GM20000 (cell line): ENCODE measurements at regions not wholly inside any gene's neighbourhood (a gene's known extent, or its start where the extent isn't known, plus 50 kb on each side); places are given as distances from the start of the nearest gene placed in this dataset.

Experiments used
- DNase-seq: peaks from one replicate; pipeline ENCODE4 v3.0.0; 2012; ENCODE audit warnings: low spot score
- TF ChIP-seq, protein P1 (sequence below): IDR thresholded peaks from 2 replicates; pipeline ENCODE4 v1.5.1; 2012; ENCODE audit warnings: mild to moderate bottlenecking, control low read depth; ENCODE audit errors: extremely low read depth, missing control alignments

DNA sequence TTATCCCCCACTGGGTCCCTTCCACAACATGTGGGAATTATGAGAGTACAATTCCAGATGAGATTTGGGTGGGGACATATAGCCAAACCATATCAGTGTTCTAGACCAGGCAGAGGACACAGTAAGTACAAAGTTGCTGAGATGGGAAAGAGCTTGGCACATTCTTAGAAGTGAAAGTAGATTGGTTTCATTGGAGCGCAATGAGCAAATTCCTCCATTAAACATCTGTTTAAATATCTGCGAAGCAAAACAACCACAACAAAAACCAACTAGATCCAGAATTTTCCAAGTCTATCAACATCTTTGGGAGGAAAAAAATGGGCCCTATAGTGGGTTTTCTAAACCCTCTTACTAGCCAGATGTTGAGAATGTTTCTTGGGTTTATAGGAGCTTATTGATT lies 80.0 kb upstream of the STEAP1B start:
- DNase-seq: no peak
- TF ChIP-seq, protein P1, sequence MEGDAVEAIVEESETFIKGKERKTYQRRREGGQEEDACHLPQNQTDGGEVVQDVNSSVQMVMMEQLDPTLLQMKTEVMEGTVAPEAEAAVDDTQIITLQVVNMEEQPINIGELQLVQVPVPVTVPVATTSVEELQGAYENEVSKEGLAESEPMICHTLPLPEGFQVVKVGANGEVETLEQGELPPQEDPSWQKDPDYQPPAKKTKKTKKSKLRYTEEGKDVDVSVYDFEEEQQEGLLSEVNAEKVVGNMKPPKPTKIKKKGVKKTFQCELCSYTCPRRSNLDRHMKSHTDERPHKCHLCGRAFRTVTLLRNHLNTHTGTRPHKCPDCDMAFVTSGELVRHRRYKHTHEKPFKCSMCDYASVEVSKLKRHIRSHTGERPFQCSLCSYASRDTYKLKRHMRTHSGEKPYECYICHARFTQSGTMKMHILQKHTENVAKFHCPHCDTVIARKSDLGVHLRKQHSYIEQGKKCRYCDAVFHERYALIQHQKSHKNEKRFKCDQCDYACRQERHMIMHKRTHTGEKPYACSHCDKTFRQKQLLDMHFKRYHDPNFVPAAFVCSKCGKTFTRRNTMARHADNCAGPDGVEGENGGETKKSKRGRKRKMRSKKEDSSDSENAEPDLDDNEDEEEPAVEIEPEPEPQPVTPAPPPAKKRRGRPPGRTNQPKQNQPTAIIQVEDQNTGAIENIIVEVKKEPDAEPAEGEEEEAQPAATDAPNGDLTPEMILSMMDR: no peak

DNA sequence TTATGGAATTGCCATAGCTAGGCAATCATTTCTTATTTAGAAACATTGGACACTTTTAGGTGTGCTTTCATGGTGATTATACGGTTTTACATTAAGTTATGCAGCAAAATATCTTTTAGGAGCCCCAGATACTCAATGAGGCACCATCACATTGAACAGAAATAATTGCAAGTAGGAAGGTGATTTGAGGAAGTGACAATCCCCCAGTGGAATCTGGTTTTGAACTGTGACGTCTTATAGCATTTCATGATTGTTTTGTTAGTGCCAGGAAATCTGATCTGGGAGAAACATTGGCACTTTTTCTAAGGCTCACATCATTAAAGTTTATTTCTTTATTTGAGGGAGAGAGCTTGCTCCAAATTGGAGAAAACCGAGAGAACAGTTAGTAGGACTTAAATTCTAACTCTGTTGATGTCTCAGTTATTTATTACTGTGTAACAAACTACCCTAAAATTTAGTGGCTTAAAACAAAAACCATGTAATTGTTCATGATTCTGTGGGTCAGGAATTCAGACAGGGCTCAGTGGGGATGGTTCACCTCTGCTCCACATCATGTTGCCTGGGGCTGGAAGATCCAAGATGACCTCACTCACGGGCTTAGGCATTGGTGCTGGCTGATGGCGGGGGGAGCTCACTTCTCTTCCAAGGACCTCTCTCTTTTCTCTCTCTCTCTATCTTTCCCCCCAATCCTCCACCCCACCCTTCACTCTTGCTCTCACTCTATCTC lies 78.2 kb upstream of the STEAP1B start:
- TF ChIP-seq, protein P1: no peak
- DNase-seq: no peak

DNA sequence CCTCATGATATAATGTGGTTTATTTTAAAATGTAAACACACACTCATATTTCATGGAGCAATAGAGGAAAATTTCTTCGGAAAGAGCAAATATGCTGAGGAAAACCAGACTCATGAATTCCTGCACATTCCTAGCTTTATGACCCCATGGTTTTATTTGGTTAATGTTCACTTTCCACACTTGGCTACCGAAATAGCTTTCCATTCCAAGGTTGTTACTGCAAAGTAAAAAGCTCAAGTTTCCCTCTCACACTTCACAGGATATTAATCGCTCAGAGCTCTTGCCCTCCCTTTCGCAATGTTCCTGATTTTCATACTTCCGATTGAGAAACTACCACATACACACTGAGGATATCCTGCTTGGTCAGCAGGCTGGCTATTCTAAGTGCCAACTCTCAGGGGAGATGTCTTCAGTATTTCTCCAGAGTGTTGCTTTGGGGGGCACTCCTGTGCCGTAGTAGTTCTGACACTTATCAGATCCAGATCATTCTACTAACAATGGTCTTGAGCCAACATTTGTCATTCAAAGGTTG lies 77.5 kb upstream of the STEAP1B start:
- no peak for DNase-seq
- TF ChIP-seq, protein P1: no peak

DNA sequence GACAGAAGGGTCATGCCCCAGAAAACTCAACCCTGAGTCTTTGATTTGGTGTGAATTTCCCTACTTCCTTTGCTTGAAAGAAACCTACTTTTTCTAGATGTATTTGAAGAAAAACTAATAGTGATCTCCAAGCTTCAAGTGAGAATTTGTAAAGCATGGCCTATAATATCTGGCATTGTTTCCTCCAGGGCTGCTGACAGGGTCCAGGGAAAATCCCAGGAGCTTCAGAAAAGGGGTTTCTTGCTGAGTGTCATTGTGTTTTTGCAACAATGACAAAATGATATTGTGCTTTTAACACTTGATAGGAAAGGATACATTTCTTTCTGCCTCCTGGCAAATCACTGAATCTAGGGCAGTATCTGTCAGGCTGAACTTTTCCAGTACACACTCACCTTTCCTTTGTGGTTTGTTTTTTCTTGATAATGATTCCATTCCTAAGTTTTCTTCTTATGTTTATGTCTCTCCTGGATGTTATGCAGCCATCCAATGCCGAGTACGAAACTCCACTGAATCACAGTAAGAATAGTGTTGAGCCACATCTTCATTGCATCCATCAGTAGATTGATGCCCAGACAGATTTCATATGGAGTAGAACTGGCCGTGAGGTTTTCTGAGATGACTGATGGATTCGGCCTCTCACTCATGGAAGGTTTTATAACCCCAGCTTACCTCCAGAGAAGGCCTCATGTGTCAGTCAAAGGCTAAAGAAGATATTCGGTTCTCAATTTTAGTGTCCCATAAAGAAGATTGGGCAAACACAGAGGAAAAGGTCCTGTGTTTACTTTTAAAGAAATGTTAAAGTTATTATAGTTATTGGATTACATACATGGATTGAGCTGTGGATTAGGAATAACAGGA lies 76.9 kb upstream of the STEAP1B start:
- TF ChIP-seq, protein P1: no peak
- DNase-seq: no peak

DNA sequence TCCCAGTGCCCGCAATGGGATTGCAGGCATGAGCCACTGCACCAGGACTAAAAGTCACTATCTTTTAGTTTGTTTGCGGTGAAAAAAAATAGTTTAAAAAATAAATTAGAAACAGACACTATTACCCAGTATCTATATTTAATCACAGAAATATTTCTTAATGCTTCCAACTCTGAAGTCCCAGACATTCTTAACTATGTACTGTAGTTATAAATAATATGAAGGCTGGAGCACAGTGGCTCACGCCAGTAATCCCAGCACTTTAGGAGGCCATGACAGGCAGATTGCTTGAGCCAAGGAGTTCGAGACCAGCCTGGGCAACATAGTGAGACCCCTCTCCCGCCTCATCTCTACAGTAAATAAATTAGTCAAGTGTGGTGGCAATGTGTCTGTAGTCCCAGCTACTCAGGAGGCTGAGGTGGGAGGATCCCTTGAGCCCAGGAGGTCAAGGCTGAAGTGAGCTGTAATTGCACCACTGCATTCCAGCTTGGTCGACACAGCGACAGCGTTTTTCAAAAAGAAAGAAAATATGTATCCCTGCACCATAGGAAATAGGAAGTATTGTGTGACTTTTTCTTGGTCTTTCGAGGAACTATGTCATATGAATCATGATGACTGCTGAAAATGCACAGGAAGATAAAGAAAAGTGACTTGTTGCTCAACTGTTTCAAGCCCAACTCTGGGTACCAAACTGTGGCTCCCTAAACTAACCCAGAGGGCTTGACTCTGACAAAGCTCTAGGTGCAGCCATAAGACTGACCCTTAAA lies 74.9 kb upstream of the STEAP1B start:
- TF ChIP-seq, protein P1: no peak
- no peak for DNase-seq

DNA sequence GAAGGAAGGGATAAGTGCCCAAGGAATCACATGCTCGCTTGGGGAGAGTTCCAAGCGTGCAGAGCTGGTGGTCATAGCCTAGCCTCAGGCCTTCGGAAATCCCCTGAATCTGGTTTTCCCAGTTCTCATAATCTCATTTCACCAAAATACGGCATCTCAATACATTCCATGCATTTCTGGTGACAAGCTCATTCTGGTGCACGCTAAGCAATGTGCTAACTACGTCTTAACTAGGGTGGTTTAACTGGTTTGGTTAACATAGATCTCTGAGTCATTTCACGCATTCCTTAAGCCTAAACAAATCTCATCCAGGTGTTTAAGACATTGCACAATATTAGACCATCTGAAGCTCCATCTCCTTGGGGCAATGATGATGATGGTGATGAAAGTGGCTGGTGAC lies 72.9 kb upstream of the STEAP1B start:
- TF ChIP-seq, protein P1: no peak
- no peak for DNase-seq
